ENCODE measurements at regions not wholly inside any gene's neighbourhood (a gene's known extent, or its start where the extent isn't known, plus 50 kb on each side); places are given as distances from the start of the nearest gene placed in this dataset.

DNA sequence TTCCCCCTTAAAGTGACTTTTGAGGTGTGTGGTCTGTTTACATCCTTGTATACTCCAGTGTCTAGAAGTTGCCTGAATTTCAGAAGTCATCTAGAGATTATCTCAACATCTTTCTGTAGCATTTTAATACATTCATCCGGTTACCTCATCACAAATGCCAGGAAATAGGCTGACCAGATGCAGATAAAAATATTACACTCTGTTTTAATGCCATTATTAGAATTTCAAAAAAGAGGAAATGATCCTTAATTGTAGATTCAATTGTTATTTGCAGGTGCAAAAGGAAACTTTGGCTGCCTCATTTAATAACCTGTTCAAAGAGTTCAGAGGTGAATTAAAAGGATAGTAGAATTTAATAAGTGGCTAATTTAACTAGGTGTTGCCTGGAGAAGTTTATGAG is 290.9 kb downstream of the C3orf38 start:
- Mint-ChIP-seq H3K36me3 (ENCODE audit: low read depth) (no peaks in the 10 kb centered on the region), H3K9me3 (no peaks in the 10 kb centered on the region), H3K27ac (peak overlapping the region; percentile 85), H3K4me1 (peaks cover 11% of the 10 kb centered on the region), H3K4me3 (no peak overlapping the region), H3K27me3 (ENCODE audit: insufficient read depth, low read depth, poor library complexity) (no peaks in the 10 kb centered on the region)
- Histone ChIP-seq H3K4me1 (ENCODE audit: insufficient read depth) (peaks cover 13% of the 10 kb centered on the region; the same call in 1 of the 2 replicates), H3F3A (replicated peaks; ENCODE audit: low read depth) (no peaks in the 10 kb centered on the region), H3K36me3 (ENCODE audit: insufficient read depth) (no peaks in the 10 kb centered on the region), H3K4me3 (no peak overlapping the region), H4K20me1 (replicated peaks; ENCODE audit: insufficient read depth) (no peaks in the 10 kb centered on the region), H3K4me2 (no peak overlapping the region), H2AFZ (no peak overlapping the region), H3K27ac (ENCODE audit: low read depth) (no peak overlapping the region), H3K79me2 (replicated peaks; ENCODE audit: insufficient read depth) (no peaks in the 10 kb centered on the region), H3K27me3 (ENCODE audit: insufficient read depth) (no peaks in the 10 kb centered on the region), H3K9me2 (ENCODE audit: insufficient read depth) (no peaks in the 10 kb centered on the region)
- TF ChIP-seq, protein P1, sequence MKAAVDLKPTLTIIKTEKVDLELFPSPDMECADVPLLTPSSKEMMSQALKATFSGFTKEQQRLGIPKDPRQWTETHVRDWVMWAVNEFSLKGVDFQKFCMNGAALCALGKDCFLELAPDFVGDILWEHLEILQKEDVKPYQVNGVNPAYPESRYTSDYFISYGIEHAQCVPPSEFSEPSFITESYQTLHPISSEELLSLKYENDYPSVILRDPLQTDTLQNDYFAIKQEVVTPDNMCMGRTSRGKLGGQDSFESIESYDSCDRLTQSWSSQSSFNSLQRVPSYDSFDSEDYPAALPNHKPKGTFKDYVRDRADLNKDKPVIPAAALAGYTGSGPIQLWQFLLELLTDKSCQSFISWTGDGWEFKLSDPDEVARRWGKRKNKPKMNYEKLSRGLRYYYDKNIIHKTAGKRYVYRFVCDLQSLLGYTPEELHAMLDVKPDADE (IDR thresholded peaks at IDR 0.05) = no peak
- TF ChIP-seq, protein P2, sequence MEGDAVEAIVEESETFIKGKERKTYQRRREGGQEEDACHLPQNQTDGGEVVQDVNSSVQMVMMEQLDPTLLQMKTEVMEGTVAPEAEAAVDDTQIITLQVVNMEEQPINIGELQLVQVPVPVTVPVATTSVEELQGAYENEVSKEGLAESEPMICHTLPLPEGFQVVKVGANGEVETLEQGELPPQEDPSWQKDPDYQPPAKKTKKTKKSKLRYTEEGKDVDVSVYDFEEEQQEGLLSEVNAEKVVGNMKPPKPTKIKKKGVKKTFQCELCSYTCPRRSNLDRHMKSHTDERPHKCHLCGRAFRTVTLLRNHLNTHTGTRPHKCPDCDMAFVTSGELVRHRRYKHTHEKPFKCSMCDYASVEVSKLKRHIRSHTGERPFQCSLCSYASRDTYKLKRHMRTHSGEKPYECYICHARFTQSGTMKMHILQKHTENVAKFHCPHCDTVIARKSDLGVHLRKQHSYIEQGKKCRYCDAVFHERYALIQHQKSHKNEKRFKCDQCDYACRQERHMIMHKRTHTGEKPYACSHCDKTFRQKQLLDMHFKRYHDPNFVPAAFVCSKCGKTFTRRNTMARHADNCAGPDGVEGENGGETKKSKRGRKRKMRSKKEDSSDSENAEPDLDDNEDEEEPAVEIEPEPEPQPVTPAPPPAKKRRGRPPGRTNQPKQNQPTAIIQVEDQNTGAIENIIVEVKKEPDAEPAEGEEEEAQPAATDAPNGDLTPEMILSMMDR (conservative IDR thresholded peaks at IDR 0.05; ENCODE audit: low read depth in 2 of 2) = no peak
- TF ChIP-seq ZNF462 (CRISPR knock-in tag; IDR thresholded peaks at IDR 0.05) = no peak
- no peak for TF ChIP-seq NANOG (IDR thresholded peaks at IDR 0.05; ENCODE audit: borderline replicate concordance)
- DNase-seq (ENCODE audit: low spot score) (no peak), ATAC-seq (no peak)

Data from GM23338 (cell line).